ENCODE measurements at regions not wholly inside any gene's neighbourhood (a gene's known extent, or its start where the extent isn't known, plus 50 kb on each side); places are given as distances from the start of the nearest gene placed in this dataset.

- DNase-seq, result no peak
Measured at GRCh38 chr6:105838171-105838570, 248.0 kb upstream of the PRDM1 start.

- DNase-seq, result no peak
Measured at GRCh38 chr6:105836889-105837288, 249.2 kb upstream of the PRDM1 start.

- no peak for DNase-seq
Measured at GRCh38 chr6:105836379-105836778, 249.8 kb upstream of the PRDM1 start.

- DNase-seq, result no peak
Measured at GRCh38 chr6:105835373-105835772, 250.8 kb upstream of the PRDM1 start.

- DNase-seq, result no peak
Measured at GRCh38 chr6:105833959-105834947, 251.9 kb upstream of the PRDM1 start.

- no peak for DNase-seq
Measured at GRCh38 chr6:105832313-105832761, 253.8 kb upstream of the PRDM1 start.

GRCh38 chr6:105831311-105832097, 254.6 kb upstream of the PRDM1 start:
- DNase-seq, result no peak

GRCh38 chr6:105825210-105825609, 260.9 kb upstream of the PRDM1 start:
- no peak for DNase-seq

- no peak for DNase-seq
Measured at GRCh38 chr6:105824732-105825131, 261.4 kb upstream of the PRDM1 start.

- DNase-seq, result no peak
Measured at GRCh38 chr6:105821777-105822176, 264.4 kb upstream of the PRDM1 start.

GRCh38 chr6:105821027-105821426, 265.1 kb upstream of the PRDM1 start:
- no peak for DNase-seq

GRCh38 chr6:105819745-105820144, 266.4 kb upstream of the PRDM1 start:
- DNase-seq, result no peak

- DNase-seq, result no peak
Measured at GRCh38 chr6:105818505-105818904, 267.6 kb upstream of the PRDM1 start.

GRCh38 chr6:105817961-105818360, 268.2 kb upstream of the PRDM1 start:
- no peak for DNase-seq

GRCh38 chr6:105817370-105817769, 268.8 kb upstream of the PRDM1 start:
- no peak for DNase-seq

- no peak for DNase-seq
Measured at GRCh38 chr6:105816847-105817246, 269.3 kb upstream of the PRDM1 start.

GRCh38 chr6:105815661-105816555, 270.2 kb upstream of the PRDM1 start:
- no peak for DNase-seq

- DNase-seq, result no peak
Measured at GRCh38 chr6:105814745-105815536, 271.2 kb upstream of the PRDM1 start.

- DNase-seq, result no peak
Measured at GRCh38 chr6:105810922-105811482, 275.1 kb upstream of the PRDM1 start.

- DNase-seq, result no peak
Measured at GRCh38 chr6:105810105-105810921, 275.8 kb upstream of the PRDM1 start.

GRCh38 chr6:105808571-105808970, 277.6 kb upstream of the PRDM1 start:
- no peak for DNase-seq

Data from activated naive CD4-positive, alpha-beta T cell (primary cell).